ENCODE measurements at regions not wholly inside any gene's neighbourhood (a gene's known extent, or its start where the extent isn't known, plus 50 kb on each side); places are given as distances from the start of the nearest gene placed in this dataset.

DNA sequence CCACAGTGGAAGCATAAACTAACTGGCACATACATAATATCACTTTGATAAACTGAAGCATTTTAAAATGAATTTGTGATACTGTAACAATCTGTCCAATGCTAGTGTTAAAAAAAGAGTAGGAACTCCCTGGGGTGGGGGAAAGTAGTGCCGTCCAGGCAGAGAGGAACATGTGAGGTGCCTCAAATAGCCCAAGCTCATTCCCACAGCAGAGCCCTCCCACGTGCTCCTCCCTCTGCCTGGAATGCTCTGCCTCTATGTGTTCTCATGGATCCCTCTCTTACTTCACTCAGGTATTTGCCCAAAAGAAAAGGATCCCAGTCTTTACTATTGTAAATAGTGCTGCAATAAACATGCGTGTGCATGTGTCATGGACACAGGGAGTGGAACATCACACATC is 188.1 kb downstream of the NHLRC3 start:
- TF ChIP-seq, protein P1, sequence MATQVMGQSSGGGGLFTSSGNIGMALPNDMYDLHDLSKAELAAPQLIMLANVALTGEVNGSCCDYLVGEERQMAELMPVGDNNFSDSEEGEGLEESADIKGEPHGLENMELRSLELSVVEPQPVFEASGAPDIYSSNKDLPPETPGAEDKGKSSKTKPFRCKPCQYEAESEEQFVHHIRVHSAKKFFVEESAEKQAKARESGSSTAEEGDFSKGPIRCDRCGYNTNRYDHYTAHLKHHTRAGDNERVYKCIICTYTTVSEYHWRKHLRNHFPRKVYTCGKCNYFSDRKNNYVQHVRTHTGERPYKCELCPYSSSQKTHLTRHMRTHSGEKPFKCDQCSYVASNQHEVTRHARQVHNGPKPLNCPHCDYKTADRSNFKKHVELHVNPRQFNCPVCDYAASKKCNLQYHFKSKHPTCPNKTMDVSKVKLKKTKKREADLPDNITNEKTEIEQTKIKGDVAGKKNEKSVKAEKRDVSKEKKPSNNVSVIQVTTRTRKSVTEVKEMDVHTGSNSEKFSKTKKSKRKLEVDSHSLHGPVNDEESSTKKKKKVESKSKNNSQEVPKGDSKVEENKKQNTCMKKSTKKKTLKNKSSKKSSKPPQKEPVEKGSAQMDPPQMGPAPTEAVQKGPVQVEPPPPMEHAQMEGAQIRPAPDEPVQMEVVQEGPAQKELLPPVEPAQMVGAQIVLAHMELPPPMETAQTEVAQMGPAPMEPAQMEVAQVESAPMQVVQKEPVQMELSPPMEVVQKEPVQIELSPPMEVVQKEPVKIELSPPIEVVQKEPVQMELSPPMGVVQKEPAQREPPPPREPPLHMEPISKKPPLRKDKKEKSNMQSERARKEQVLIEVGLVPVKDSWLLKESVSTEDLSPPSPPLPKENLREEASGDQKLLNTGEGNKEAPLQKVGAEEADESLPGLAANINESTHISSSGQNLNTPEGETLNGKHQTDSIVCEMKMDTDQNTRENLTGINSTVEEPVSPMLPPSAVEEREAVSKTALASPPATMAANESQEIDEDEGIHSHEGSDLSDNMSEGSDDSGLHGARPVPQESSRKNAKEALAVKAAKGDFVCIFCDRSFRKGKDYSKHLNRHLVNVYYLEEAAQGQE (IDR thresholded peaks at IDR 0.05; ENCODE audit: insufficient read depth in 1 of 2, low read depth in 2 of 2, low read length in 1 of 2), result no peak
- no peak for TF ChIP-seq POLR2AphosphoS5 (IDR thresholded peaks at IDR 0.05; ENCODE audit: low read depth, low read length)
- TF ChIP-seq, protein P2, sequence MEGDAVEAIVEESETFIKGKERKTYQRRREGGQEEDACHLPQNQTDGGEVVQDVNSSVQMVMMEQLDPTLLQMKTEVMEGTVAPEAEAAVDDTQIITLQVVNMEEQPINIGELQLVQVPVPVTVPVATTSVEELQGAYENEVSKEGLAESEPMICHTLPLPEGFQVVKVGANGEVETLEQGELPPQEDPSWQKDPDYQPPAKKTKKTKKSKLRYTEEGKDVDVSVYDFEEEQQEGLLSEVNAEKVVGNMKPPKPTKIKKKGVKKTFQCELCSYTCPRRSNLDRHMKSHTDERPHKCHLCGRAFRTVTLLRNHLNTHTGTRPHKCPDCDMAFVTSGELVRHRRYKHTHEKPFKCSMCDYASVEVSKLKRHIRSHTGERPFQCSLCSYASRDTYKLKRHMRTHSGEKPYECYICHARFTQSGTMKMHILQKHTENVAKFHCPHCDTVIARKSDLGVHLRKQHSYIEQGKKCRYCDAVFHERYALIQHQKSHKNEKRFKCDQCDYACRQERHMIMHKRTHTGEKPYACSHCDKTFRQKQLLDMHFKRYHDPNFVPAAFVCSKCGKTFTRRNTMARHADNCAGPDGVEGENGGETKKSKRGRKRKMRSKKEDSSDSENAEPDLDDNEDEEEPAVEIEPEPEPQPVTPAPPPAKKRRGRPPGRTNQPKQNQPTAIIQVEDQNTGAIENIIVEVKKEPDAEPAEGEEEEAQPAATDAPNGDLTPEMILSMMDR (IDR thresholded peaks at IDR 0.05), result no peak
